NB4 (cell line): ENCODE measurements at regions not wholly inside any gene's neighbourhood (a gene's known extent, or its start where the extent isn't known, plus 50 kb on each side); places are given as distances from the start of the nearest gene placed in this dataset.

Experiments
- CTCF ChIP-seq: IDR thresholded peaks from one replicate; pipeline ENCODE4 v1.5.1; 2012; ENCODE audit warnings: low read depth, low read length
- MYC ChIP-seq: IDR thresholded peaks from 2 replicates; pipeline ENCODE4 v1.6.1; 2011; ENCODE audit warnings: low read depth, low read length

GRCh38 chr20:41998539-41999341, 380.6 kb upstream of the CHD6 start:
- TF ChIP-seq CTCF, result no peak
- TF ChIP-seq MYC, result no peak
